Muscle of leg (tissue), 3 donors: ENCODE measurements at regions not wholly inside any gene's neighbourhood (a gene's known extent, or its start where the extent isn't known, plus 50 kb on each side); places are given as distances from the start of the nearest gene placed in this dataset.
A peak's percentile ranks its signal among the peaks of the same experiment; 100 is the strongest.

Experiments used
- DNase-seq: peaks from one replicate; pipeline ENCODE4 v3.0.0; 2013
- H3K27ac ChIP-seq: one replicate; pipeline ENCODE4 v1.5.1; 2013; ENCODE audit warnings: mild to moderate bottlenecking, low read length, control low read depth
- H3K27me3 ChIP-seq: one replicate; pipeline ENCODE4 v1.6.1; 2013; ENCODE audit warnings: low read length; ENCODE audit not compliant: control insufficient read depth, insufficient read depth
- H3K36me3 ChIP-seq: one replicate; pipeline ENCODE4 v1.6.1; 2013; ENCODE audit warnings: low read length; ENCODE audit not compliant: control insufficient read depth, insufficient read depth
- H3K4me1 ChIP-seq: one replicate; pipeline ENCODE4 v1.6.1; 2013; ENCODE audit warnings: low read length; ENCODE audit not compliant: control insufficient read depth, insufficient read depth
- H3K4me3 ChIP-seq: one replicate; pipeline ENCODE4 v1.5.1; 2013; ENCODE audit warnings: low read length, control low read depth
- H3K9me3 ChIP-seq: replicated peaks from 2 replicates; pipeline ENCODE4 v1.6.1; 2013; ENCODE audit warnings: low read depth, low read length; ENCODE audit not compliant: control insufficient read depth
- WGBS: methylation state at CpG from one replicate; pipeline ENCODE4 v1.1.5; 2013; ENCODE audit warnings: missing lambda C conversion rate; ENCODE audit not compliant: insufficient coverage; 5-methylcytosine and 5-hydroxymethylcytosine counted together

DNA sequence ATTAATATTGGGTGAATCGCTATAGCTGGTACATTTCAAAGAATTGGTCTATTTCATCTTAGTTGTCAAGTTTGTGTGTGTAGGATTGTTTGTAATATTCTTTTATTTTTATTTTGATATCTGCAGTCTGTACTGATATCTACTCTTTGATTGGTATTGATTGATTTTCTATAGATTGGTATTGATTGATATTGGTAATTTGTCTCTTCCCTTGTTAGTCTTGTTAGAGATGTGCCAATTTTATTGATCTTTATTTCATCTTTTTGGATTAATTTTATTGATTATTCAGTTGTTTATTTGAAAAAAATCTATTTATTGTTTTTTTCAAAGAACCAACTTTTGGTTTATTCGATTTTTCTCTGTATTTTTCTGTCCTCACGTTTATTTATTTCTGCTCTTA is 61.4 kb downstream of the TM2D3 start:
- no CpG with 5 or more reads among the region's 3 CpGs for WGBS
- DNase-seq, result no peak
- Histone ChIP-seq H3K36me3 (no peaks in the 10 kb centered on the region), H3K9me3 (no peaks in the 10 kb centered on the region), H3K27me3 (no peaks in the 10 kb centered on the region), H3K27ac (no peak overlapping the region), H3K4me3 (no peak overlapping the region), H3K4me1 (no peaks in the 10 kb centered on the region)

DNA sequence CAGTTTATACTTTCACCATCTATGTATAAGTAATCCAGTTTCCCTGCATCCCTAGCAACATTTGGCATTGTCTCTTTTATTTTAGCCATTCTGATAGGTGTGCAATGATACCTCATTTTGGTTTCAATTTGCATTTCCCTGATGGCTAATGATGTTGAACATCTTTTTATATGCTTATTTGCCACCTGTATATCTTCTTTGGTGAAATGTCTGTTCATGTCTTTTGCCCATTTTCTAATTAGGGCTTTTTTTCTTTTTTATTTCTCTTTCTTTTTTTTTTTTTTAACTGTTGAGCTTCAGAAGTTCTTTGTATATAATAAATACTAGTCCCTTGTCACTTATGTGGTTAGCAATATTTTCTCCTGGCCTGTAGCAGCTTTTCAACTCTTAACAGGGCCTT is 68.9 kb downstream of the TM2D3 start:
- DNase-seq, result no peak
- Histone ChIP-seq H3K36me3 (no peaks in the 10 kb centered on the region), H3K4me1 (peaks cover 6% of the 10 kb centered on the region)

GRCh38 chr15:101580431-101580830 is 71.8 kb downstream of the TM2D3 start:
- peaks cover 2% of the 10 kb centered on the region for H3K27me3 ChIP-seq
- 55% methylated on average over 4 of the region's 11 CpGs for WGBS
- peaks cover 3% of the 10 kb centered on the region for H3K9me3 ChIP-seq
- H3K4me1 ChIP-seq, result peaks cover 6% of the 10 kb centered on the region
- no peak overlapping the region for H3K4me3 ChIP-seq
- no peaks in the 10 kb centered on the region for H3K36me3 ChIP-seq
- H3K27ac ChIP-seq, result no peak overlapping the region
- DNase-seq, result peak; percentile 71

More for the DNA sequence above, 68.9 kb downstream of the TM2D3 start:
- Histone ChIP-seq H3K4me3 (no peak overlapping the region), H3K27me3 (peaks cover 2% of the 10 kb centered on the region), H3K27ac (no peak overlapping the region), H3K9me3 (peaks cover 3% of the 10 kb centered on the region)

- Histone ChIP-seq H3K9me3 (peaks cover 3% of the 10 kb centered on the region), H3K27ac (no peak overlapping the region), H3K27me3 (peaks cover 2% of the 10 kb centered on the region), H3K4me1 (peaks cover 6% of the 10 kb centered on the region), H3K4me3 (no peak overlapping the region), H3K36me3 (no peaks in the 10 kb centered on the region)
- 55% methylated on average over 2 of the region's 8 CpGs for WGBS
- DNase-seq, result no peak
Observed at GRCh38 chr15:101579631-101580163, 72.5 kb downstream of the TM2D3 start.

DNA sequence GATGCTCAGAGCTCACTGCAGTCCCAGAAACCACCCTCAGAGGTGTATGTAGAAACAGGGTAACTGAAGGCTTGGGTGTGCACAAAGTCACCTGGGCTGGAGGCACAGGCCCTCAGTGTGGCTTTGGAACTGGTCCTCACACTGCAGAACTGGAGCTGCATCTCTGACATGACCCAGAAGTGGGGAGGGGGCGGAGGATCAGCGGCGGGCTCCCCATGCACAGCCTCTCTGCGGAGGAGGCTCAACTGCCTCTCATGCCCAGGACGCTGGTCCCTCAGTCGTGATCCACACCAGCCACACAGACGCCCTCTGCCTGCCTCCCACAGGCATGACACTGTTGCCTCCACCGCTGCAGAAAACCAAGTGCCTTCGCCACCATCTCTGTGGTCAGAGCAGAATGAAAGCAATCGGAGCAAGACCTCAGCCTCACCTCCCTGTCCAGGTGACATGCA is 73.7 kb downstream of the TM2D3 start:
- no peak for DNase-seq
- Histone ChIP-seq H3K36me3 (no peaks in the 10 kb centered on the region), H3K27me3 (peaks cover 3% of the 10 kb centered on the region), H3K4me1 (peaks cover 6% of the 10 kb centered on the region), H3K4me3 (no peak overlapping the region), H3K9me3 (peaks cover 2% of the 10 kb centered on the region), H3K27ac (no peak overlapping the region)
- WGBS, result 52% methylated on average over 10 of the region's 10 CpGs

GRCh38 chr15:101573951-101574350 is 78.2 kb downstream of the TM2D3 start:
- DNase-seq, result no peak
- no peaks in the 10 kb centered on the region for H3K36me3 ChIP-seq
- no peak overlapping the region for H3K27ac ChIP-seq
- no CpG with 5 or more reads among the region's 3 CpGs for WGBS
- H3K4me3 ChIP-seq, result no peak overlapping the region
- H3K4me1 ChIP-seq, result no peaks in the 10 kb centered on the region
- H3K27me3 ChIP-seq, result peaks cover 6% of the 10 kb centered on the region
- H3K9me3 ChIP-seq, result no peaks in the 10 kb centered on the region

DNA sequence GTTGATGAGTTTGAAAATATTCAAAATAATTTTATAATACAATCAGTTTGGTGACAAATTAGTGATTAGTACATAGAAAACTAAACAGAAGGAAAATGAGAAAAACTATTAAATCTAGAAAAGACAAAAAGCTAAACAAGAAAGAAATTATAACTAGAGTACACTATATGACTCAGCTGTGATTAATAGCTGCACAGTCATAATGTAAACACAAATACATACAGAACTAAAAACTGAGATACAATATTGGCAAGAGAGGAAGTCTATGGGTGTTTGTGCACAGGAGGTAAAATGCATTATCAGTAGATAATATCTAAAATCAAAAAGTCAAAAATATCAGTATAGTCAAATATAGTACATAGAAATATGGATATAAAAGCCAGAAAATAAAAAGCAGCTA is 80.7 kb upstream of the PCSK6 start:
- Histone ChIP-seq H3K36me3 (no peaks in the 10 kb centered on the region), H3K9me3 (no peaks in the 10 kb centered on the region), H3K27me3 (peaks cover 13% of the 10 kb centered on the region), H3K4me3 (no peak overlapping the region), H3K4me1 (no peaks in the 10 kb centered on the region), H3K27ac (no peak overlapping the region)
- DNase-seq, result no peak

DNA sequence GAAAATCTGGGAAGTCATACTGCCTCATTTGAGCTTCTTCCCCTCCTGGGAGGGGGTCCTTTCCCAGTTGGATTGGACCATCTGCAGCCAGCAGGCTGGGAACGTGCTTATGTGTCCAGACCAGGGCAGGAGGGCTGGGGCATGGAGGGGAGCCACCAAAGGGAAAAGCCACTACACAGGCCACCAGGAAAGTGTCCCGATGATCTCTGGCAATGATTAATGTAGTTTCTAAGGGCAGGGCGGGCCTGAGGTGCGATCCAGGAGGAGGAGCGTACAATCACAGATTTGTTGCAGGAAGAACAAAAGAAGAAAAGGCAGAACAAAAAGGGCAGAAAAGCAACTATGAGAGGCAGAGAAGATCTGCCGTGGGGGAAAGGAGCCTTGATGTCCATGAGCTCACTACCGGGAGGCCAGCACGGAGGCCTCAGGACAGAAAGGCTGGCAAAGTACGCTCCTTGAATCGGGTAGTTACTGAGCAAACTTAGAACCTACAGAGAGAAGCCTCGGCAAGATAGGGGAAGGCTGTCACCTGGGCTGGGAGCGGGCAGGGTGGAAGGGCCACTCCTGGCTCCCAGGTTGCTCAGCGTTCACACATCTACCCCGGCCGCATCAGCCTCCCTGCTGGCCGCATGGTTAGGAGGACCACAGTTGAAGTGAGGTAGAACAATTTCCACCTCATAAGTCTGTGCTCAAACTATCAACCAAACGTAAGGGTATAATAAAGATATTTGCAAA is 79.5 kb upstream of the PCSK6 start:
- Histone ChIP-seq H3K4me1 (no peaks in the 10 kb centered on the region), H3K27ac (no peak overlapping the region), H3K9me3 (no peaks in the 10 kb centered on the region), H3K27me3 (peaks cover 13% of the 10 kb centered on the region), H3K4me3 (no peak overlapping the region), H3K36me3 (no peaks in the 10 kb centered on the region)
- no peak for DNase-seq
- 85% methylated on average over 12 of the region's 17 CpGs for WGBS

DNA sequence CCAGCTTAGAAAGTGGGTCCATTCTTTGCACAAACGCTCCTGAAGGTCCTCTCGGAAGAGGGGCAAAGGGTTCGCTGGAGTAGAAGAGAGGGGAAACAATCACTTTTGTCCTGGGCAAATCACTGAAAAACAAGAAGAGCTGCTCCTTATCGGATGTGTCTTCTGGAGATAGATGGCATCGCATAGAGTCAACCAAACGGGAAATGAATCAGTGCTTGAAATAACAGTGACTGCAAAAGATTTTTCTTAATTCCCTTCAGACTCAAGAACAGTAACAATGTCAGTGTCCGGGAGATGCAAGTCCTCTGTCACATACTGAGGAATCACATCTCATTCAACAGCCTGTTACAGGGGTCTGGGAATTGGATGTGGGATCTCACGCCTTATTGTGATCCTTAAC is 78.8 kb upstream of the PCSK6 start:
- Histone ChIP-seq H3K27me3 (peaks cover 11% of the 10 kb centered on the region), H3K4me1 (no peaks in the 10 kb centered on the region), H3K27ac (no peak overlapping the region), H3K4me3 (no peak overlapping the region), H3K9me3 (no peaks in the 10 kb centered on the region), H3K36me3 (no peaks in the 10 kb centered on the region)
- no peak for DNase-seq
- 96% methylated on average over 3 of the region's 8 CpGs for WGBS

GRCh38 chr15:101566748-101567488 is 77.4 kb upstream of the PCSK6 start:
- 52% methylated on average over 3 of the region's 14 CpGs for WGBS

More at GRCh38 chr15:101566748-101567488, 77.4 kb upstream of the PCSK6 start:
- DNase-seq, result peak; percentile 68
- Histone ChIP-seq H3K27ac (no peak overlapping the region), H3K9me3 (no peaks in the 10 kb centered on the region), H3K36me3 (no peaks in the 10 kb centered on the region), H3K4me3 (no peak overlapping the region), H3K4me1 (no peaks in the 10 kb centered on the region), H3K27me3 (peaks cover 11% of the 10 kb centered on the region)
